ENCODE measurements at regions not wholly inside any gene's neighbourhood (a gene's known extent, or its start where the extent isn't known, plus 50 kb on each side); places are given as distances from the start of the nearest gene placed in this dataset. TPM values are rescaled to one million over a fixed set of nuclear protein-coding genes. Genes with fewer than 3 reads are reported as not detected.

- 85 to 89% (median 88%) methylated on average over 5 of the region's 5 CpGs for WGBS, 3 donors
- H3K27me3 ChIP-seq = no peaks in the 10 kb centered on the region
- no peaks in the 10 kb centered on the region for H3K36me3 ChIP-seq
Measured at GRCh38 chr17:77090476-77090875, 50.3 kb upstream of the SEC14L1 start.

More at GRCh38 chr17:77090476-77090875, 50.3 kb upstream of the SEC14L1 start:
- Histone ChIP-seq H3K27ac (no peak overlapping the region), H3K9me3 (no peaks in the 10 kb centered on the region), H3K4me1 (ENCODE audit: insufficient read depth) (peaks cover 3% of the 10 kb centered on the region), H3K4me3 (no peak overlapping the region)
- intact Hi-C loops (cut with DNase I) = loop anchor here in 2 of 4 donors (5.0 to 10.0 kb wide), 3 partner anchors 52 to 404 kb away; partner anchors contain the start of gene SEC14L1 (in 2 of the 2)
- TF ChIP-seq POLR2A (IDR thresholded peaks at IDR 0.05) (no peak), EP300 (IDR thresholded peaks at IDR 0.05) (no peak), CTCF (IDR thresholded peaks at IDR 0.05) (no peak)
- DNase-seq = no peak

Small RNA genes lying in the stretch of these regions (microRNA-seq; reads per million reads assigned to microRNA genes)
- 4.7 to 5.0 (median 4.9) reads per million in 3 donors for gene MIR6516

Small RNA genes lying in the stretch of these regions (small RNA-seq; reads per million reads assigned to genes)
- not detected for gene RF00017
- not detected for gene SCARNA16

Measured in ovary (tissue), 7 donors.